Sciatic nerve (tissue), 2 donors: ENCODE measurements at regions not wholly inside any gene's neighbourhood (a gene's known extent, or its start where the extent isn't known, plus 50 kb on each side); places are given as distances from the start of the nearest gene placed in this dataset.
A peak's percentile ranks its signal among the peaks of the same experiment; 100 is the strongest.

ENCODE experiments used
- ATAC-seq: fragments of 200-7000 bp; cut with Tn5 transposase; one replicate; pipeline ENCODE4 v1.9.1; 2020; ENCODE audit warnings: mild to moderate bottlenecking, moderate library complexity
- DNase-seq: peaks from one replicate; pipeline ENCODE4 v3.0.0-alpha.2; 2020; ENCODE audit warnings: low spot score
- intact Hi-C: fragments of 100-400 bp; cut with DNase I; formaldehyde crosslinking; loops from one replicate; pipeline ENCODE4 v1.14.2; 2022
- donor health status: DM: no; HTN: no; CAD: no.
- donor health status: DM: no; HTN: no; CAD: no.

DNA sequence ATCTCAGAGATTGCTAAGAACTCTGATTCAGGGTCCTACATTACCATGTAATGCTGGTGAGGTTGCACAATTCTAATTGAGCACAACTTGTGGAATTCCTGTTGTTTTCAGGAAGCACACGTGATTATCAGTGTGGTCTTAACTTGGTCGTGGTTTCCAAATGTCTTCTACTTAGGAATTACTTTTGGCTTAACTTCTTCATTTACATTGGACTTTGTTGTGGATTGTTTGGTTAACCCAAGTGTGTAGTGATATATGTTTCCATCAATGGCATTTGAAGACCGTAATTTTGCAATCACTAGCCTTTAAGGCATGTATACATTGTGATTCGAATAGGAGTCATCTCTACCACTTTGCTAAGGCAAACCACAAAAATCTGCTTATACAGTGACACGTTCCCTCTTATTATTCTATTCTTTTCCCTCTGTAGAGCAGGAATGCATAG lies 373.3 kb downstream of the IRS1 start:
- intact Hi-C loops, result no loop called here
- DNase-seq, result no peak
- no peak for ATAC-seq

DNA sequence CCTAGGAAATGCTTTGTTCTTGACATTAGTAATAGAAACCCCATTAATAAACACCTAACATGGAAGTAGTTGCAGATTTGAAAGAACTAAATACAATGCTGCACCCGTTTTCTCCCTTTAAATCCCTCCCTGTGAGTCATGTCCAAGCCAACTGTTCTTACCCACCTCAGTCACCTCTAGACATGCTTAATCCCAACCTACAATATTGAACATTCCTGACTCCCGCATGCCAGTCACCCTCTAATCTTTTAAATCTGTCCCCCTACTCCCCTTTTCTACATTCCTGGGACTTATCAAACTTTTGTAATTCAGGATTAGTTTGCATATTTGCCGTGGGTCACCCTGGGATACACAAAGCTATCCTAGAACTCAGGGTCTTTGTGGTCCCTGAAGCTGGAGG lies 374.6 kb downstream of the IRS1 start:
- DNase-seq, result no peak
- ATAC-seq, result no peak
- intact Hi-C loops, result no loop called here

- peak; percentile 53 for DNase-seq
- intact Hi-C loops, result no loop called here
Observed at GRCh38 chr2:226423498-226423960, 376.1 kb downstream of the IRS1 start.

GRCh38 chr2:226420646-226421045 lies 379.0 kb downstream of the IRS1 start:
- DNase-seq, result no peak
- intact Hi-C loops, result no loop called here
- ATAC-seq, result no peak

More at GRCh38 chr2:226423498-226423960, 376.1 kb downstream of the IRS1 start:
- peak; percentile 55 for ATAC-seq

DNA sequence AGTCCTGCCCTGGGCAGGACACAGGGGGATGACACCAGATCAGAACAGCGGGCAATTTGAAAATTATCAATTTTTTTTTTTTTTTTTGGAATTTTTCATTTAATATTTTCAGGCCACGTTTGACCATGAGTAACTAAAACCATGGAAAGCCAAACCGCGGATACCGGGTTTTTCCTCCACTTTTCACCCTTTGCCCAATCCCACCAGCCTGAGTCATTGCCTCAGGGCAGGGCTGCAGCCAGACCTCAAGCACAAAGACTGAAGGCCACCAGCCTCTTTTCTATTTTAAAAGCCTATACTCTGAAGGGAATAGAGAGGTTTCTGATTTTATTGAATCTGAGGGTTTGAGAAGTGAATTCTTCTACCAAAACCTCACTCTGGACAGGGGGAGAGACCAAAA lies 381.1 kb downstream of the IRS1 start:
- no peak for ATAC-seq
- intact Hi-C loops, result no loop called here
- no peak for DNase-seq

DNA sequence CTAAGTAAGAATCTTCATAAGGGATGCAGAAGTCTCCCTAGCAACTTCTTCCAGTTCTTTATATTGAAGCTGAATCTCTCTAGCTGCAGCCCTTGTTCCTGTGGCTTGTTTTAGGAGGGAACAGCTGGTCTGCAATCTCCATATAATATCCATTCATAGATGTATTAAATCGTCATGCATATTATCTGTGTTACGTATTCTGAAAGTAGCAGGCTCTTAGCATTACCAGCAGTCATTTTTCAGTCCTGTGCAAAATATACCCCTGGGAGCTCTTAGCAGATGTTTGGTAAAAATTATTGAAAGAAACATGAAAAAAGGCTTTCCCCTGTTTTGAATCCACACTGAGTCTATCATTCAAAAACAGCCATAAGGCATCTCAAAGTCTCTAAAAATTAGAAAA lies 385.3 kb downstream of the IRS1 start:
- ATAC-seq (no peak), DNase-seq (no peak)
- intact Hi-C loops, result no loop called here

GRCh38 chr2:226413498-226414130 lies 386.0 kb downstream of the IRS1 start:
- DNase-seq (no peak), ATAC-seq (no peak)
- intact Hi-C loops, result no loop called here

GRCh38 chr2:226411727-226412360 lies 387.8 kb downstream of the IRS1 start:
- DNase-seq, result no peak
- ATAC-seq, result no peak
- intact Hi-C loops, result no loop called here

- intact Hi-C loops, result no loop called here
- no peak for DNase-seq
- ATAC-seq, result no peak
Observed at GRCh38 chr2:226411205-226411604, 388.4 kb downstream of the IRS1 start.

GRCh38 chr2:226410247-226410835 lies 389.3 kb downstream of the IRS1 start:
- no peak for DNase-seq
- intact Hi-C loops, result no loop called here
- ATAC-seq, result no peak

DNA sequence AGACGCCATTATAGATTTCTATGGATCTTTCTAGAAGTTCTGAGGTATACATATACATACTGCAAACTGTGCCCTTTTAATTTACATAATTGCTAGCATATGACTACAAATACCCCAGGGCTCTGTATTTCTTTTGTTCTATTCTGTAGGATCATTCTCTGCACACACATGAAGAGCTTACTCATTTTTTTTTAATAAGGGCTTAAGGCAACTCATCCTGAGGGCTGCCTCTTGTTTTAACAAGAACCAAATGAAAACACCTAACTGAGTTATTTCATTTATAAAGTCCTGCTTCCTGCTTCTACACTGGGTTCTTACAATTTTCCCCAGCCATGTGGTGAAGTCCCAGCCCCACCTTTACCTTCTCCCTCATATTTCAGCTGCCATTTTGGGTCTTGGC lies 390.5 kb downstream of the IRS1 start:
- no peak for ATAC-seq
- no peak for DNase-seq
- intact Hi-C loops, result no loop called here

- DNase-seq (no peak), ATAC-seq (no peak)
- intact Hi-C loops, result no loop called here
Observed at GRCh38 chr2:226408141-226408540, 391.5 kb downstream of the IRS1 start.

GRCh38 chr2:226407135-226407534 lies 392.5 kb downstream of the IRS1 start:
- ATAC-seq (no peak), DNase-seq (no peak)
- intact Hi-C loops, result no loop called here

DNA sequence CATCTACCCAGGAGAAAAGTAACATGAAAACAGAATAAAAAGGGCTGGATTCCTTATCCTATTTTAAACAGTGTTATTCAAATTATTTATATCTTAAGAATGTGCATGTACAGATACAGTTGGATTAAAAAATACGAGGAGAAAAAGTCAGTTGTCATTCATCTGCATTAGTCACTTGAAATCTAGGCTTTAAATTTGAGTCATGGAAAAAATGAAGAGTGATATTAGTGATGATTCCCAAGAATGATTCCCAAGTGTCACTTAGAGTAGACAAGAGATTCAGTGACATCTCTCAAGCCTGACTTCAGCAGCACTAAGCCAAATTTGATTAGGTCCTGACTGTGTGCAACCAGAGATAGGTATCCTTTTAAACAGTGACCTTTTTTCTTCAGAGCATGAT lies 394.2 kb downstream of the IRS1 start:
- intact Hi-C loops, result no loop called here
- DNase-seq (no peak), ATAC-seq (no peak)

GRCh38 chr2:226403369-226403768 lies 396.3 kb downstream of the IRS1 start:
- intact Hi-C loops, result no loop called here
- DNase-seq (no peak), ATAC-seq (no peak)

- no peak for ATAC-seq
- DNase-seq, result no peak
- intact Hi-C loops, result no loop called here
Observed at GRCh38 chr2:226399006-226399405, 400.6 kb downstream of the IRS1 start.

DNA sequence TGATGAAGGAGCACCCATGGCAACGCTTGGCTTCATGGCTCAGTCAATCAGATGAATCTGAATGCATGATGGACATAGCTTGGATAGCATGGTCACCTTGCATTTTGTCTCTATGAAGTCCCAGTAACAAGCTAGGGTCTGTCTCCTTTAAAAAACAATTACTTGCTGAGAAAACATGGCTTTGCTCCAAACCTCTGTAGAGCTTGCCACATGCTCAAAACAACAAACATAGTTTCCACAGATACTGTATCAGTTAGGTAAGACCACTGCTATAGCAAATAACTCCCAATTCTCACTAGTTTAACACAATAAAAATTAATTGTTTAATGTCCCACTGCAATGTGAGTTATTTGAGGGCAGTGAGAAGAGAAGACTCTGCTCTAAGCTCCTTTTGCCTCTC lies 401.0 kb downstream of the IRS1 start:
- intact Hi-C loops, result no loop called here
- ATAC-seq (no peak), DNase-seq (no peak)

DNA sequence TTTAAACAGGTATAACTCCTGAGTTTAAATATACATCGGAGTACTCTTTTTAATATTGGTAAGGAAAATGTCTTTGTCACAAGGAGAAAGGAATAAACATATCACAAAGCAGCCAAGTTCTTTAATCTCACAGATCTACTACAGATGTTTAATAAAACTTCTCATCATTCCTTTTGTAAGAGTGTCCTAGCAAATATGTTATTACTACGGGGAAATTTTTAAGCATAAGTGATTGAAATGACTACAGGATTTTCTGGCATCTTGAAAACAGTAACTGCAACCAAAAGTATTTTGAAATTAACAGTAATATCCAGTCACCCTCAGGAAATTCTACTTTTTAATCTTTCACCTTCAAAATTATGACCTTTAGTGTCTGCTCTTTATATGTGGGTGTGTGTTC lies 403.1 kb downstream of the IRS1 start:
- intact Hi-C loops, result no loop called here
- no peak for ATAC-seq
- DNase-seq, result no peak

DNA sequence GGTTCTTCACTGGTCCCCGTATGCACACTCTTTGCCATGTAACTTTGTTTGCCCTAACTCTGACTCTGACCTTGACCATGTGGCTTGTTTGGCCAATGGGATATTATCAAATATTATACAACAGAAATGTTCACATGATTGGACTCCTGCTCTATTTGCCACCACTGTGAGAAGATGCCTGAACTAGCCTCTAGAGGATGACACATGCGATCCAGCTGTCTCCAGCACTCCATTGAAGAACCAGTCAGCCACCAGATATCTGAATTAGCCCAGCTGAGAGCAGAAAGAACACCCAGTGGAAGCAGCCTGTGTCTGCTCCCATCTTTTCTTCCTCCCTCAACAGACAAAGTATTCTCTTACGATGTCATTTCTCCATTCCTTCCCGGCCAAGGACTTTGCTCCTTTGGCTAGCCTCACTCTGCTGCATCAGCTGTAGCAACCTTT lies 412.1 kb downstream of the IRS1 start:
- DNase-seq, result no peak
- intact Hi-C loops, result loop anchor here (2.0 kb wide), 1 partner anchor 71 kb away; no protein-coding TSS in a partner anchor
- ATAC-seq, result no peak

DNA sequence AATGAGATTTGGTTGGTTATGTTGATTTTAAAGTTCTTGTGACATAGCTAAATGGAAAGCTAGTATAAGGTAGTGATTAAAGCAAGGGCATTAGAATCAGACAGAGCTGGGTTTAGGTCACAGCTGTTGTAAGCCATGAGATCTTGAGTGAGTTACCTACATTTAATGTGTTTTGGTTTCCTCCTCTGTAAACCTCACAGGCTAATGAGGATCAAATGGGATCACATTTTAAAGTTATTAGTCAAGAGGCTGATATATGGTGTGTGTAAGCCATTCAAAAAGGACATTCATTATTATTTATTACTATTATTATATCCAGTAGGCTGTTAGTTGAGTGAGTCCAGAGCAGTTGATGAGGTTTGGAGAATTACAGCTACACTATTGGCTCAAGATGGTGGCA lies 416.2 kb downstream of the IRS1 start:
- DNase-seq, result no peak
- ATAC-seq, result no peak
- intact Hi-C loops, result no loop called here
